ENCODE measurements at regions not wholly inside any gene's neighbourhood (a gene's known extent, or its start where the extent isn't known, plus 50 kb on each side); places are given as distances from the start of the nearest gene placed in this dataset.
"Not testable (repeated sequence)": the region's sequence is repeated elsewhere in the genome, so short reads cannot be mapped to it uniquely, and the experiment has no call there.

DNA sequence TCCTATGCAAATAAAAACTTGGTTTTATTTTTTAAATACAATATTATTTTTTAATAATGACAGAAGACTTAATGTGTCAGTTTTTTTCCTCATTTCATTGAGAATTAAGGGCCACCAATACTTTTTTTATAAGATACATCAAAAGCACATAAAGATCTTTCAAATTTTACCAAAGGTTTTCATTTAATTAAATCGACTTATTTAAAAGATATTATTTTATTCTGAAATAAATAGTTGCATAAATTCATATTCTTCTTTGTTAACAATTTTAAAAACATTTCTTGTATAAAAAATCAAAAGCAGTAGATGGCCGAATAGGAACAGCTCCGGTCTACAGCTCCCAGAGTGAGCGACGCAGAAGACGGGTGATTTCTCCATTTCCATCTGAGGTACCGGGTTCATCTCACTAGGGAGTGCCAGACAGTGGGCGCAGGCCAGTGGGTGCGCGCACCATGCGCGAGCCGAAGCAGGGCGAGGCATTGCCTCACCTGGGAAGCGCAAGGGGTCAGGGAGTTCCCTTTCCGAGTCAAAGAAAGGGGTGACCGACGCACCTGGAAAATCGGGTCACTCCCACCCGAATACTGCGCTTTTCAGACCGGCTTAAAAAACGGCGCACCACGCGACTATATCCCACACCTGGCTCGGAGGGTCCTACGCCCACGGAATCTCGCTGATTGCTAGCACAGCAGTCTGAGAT lies 374.6 kb upstream of the NPVF start:
- not testable (repeated sequence) for DNase-seq

GRCh38 chr7:25603427-25603740 lies 375.1 kb upstream of the NPVF start:
- DNase-seq, result not testable (repeated sequence)

DNA sequence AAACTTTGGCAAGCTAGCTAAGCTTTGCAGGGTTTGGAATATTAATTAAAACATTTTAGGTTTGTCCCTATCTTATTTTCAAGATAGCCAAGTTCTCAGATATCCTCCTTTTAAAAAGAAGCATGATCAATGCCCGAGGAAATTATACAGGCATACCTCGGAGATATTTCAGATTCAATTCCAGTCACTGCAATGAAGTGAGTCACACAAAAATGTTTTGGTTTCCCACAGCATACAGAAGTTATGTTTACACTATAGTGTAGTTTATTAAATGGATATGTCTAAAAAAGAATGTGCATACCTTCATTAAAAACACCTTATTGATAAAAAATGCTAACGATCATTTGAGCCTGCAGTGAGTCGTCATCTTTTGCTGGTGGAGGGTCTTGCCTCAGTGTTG lies 382.9 kb upstream of the NPVF start:
- DNase-seq, result no peak

DNA sequence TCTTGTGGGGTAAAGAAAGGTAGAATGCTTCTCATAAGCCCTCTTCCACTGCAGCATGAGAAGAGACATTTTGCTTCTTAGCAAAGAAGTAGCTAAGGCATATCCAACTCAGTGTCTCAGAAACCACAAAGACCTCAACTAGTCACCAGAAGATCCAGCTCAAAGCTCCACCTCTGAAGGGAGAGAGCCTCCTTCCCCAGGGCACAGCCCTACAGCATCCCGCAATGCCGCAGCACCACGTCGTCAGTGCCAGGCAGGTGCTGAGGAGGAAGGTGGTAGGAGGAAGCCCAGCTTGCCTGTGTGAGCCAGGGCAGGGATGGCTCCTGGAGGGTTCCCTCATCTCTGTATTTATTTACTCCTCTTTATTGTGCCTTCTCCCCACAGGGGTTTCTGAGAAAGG lies 385.6 kb upstream of the NPVF start:
- no peak for DNase-seq

- DNase-seq, result no peak
Observed at GRCh38 chr7:25614415-25614814, 386.1 kb upstream of the NPVF start.

DNA sequence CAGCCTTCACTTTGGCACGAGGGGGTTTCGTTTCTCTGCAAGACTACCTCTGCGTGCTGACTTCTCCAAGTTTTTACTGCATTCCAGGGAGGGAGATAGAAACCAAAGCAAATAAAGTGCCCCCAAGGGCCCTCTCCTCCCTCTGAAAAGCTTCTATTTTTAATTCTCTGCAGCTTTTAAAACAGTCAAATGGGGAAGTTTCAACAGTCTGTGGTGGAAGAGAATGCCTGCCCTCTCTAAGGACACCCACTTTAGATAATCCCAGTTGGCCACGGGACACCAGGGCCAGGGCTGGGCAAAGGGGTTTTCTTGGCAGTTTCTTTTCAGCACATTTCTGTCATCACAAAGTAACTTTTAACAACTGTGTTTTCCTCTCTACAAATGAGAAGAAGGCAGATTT lies 386.7 kb upstream of the NPVF start:
- no peak for DNase-seq

- no peak for DNase-seq
Observed at GRCh38 chr7:25615593-25615992, 387.3 kb upstream of the NPVF start.

DNA sequence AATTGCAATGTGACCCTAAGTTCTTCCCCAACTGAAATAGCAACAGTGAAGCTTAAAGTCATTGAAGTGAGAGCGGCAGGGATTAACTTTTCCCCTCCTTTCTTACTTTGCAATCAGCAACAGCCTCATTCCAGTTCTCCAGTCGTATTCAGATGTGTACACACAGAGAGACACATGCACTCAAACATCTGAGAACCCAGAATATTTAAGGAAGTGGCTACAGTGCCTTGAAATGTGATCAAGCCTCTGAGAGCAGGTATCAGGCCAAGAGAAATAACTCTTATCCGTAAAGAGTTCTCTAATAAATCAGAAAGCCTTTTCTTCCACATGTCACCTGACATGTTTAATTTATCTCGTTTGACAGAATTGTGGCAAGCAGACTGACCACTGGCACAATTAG lies 388.9 kb upstream of the NPVF start:
- DNase-seq, result no peak

- DNase-seq, result no peak
Observed at GRCh38 chr7:25617673-25618072, 389.4 kb upstream of the NPVF start.

- no peak for DNase-seq
Observed at GRCh38 chr7:25619381-25619780, 391.1 kb upstream of the NPVF start.

GRCh38 chr7:25619963-25620799 lies 391.9 kb upstream of the NPVF start:
- no peak for DNase-seq

GRCh38 chr7:25621993-25622392 lies 393.7 kb upstream of the NPVF start:
- no peak for DNase-seq

DNA sequence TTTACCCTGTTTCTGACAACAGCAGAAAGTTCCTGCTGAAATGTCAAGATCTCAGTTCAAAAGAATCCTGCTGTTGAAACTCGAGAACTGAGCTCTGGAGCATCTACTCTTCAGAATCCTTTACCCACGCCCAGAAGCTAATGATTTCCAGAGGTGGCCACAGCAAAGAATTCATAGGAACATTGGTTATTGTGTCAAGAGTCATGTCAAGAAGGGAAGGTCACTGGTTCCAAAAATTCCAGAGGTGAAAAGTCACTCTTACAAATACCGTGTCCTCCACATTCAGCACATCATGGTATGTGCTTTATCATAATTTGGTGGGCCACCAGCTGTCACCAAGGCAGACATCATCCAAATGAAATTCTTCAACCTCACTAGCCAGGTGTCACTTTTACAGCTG lies 394.4 kb upstream of the NPVF start:
- no peak for DNase-seq

GRCh38 chr7:25624051-25624450 lies 395.8 kb upstream of the NPVF start:
- DNase-seq, result no peak

GRCh38 chr7:25624833-25625232 lies 396.5 kb upstream of the NPVF start:
- no peak for DNase-seq

GRCh38 chr7:25625306-25625992 lies 397.2 kb upstream of the NPVF start:
- DNase-seq, result no peak

DNA sequence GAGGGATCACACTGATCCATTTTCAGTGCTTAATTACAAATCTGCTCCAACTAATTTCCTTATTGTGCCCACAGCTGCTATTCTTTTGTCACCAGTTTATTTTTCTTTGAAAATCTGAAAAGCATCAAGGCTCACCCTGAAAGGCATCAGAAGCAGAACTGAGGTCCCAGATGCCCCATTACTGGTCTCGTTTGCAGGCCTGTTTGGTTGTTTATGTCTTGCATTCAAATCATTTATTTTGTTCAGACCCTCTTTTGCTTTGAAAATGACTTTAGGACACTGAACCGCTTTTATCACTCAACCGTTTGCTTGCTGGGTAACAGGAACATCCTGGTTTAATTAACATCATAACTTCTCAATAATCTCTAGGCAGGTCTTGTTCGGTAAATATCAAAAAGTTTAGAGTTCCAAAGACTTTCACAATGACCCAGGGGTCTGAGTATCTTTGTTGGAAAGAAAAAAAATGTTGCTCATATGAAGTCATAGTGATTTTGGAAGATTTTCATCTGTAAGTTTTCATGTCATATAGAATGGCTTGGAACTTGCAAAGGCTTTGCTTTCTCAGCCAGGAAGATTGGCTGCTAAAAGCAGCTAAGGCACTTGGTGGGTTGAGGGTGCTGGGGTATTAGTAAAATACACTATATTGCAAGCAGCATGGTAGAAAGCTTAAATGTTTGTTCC lies 398.3 kb upstream of the NPVF start:
- DNase-seq, result no peak

- no peak for DNase-seq
Observed at GRCh38 chr7:25628446-25628845, 400.2 kb upstream of the NPVF start.

DNA sequence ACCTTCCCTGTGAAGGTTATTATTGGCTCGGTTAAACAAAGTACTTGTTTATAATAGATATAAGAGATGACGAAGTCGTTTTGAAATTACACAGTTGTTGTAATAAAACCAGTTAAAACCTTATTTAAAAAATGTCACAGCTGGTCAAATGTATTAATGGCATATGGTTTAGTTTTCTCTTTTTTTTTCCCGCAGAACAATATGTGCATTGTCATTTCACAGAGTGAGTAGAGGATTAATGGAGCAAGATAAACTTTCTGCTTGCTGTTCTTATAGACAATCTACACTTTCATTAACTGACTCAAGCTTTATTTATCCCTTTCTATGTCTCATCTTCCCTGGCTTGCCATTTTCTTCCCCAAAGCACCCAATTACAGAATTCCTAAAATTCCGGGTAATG lies 404.3 kb upstream of the NPVF start:
- DNase-seq, result no peak

DNA sequence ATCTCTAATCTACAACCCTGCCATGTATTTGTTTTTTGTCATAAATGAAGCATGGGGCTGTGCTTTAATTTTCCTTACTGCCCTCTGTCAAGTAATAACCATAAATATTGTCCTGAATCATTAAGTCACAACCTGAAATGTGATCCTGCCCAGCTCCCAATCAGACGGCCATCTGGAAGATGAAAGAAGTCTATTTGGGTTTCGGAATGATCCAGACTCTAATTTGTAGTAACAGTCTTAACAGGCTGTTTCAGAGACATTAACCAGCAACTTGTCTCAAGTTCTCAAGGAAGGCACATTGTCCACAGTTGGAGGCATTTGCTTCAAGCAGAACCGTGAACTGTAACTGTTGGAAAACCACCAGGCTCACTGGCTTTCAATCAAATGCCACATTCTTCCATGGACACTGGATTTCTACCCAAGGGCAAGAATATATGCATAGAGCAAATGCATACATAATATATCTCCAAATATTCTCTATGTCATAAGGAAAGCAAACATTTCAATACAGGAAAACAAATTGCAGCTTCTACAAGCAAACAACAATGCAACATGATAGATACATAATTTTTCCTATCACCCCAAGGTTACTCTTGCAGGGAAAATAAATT lies 405.2 kb upstream of the NPVF start:
- no peak for DNase-seq

GRCh38 chr7:25636168-25636567 lies 407.9 kb upstream of the NPVF start:
- no peak for DNase-seq

- DNase-seq, result no peak
Observed at GRCh38 chr7:25636871-25637283, 408.6 kb upstream of the NPVF start.

DNA sequence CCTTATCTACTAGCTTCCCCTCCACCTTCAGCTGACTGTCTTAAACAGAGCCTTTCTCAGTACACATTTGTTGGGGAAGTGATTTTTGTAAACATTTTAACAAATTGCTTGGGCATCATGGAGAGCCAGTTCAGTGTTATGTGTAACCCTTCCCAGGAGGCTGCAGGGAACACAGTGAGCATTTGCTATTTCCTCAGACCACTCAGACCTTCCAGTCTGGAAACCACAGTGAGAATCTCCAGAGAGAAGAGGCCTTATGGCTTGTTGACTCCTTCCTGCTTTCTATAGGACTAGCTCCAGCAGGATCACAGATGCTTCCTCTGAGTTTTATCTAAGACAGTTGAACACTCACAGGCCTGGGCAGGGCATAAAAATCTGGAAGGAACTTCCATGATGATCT lies 409.8 kb upstream of the NPVF start:
- no peak for DNase-seq
